Suprapubic skin (tissue), 4 donors: ENCODE measurements at regions not wholly inside any gene's neighbourhood (a gene's known extent, or its start where the extent isn't known, plus 50 kb on each side); places are given as distances from the start of the nearest gene placed in this dataset.

Experiments
- DNase-seq, 2 donors: peaks; one replicate each; pipeline ENCODE4 v3.0.0-alpha.2; 2019; ENCODE audit warnings: low spot score in 2 of 2
- H3K27ac ChIP-seq: fragments of 200-600 bp; sonication (generic); one replicate; pipeline ENCODE4 v1.5.1; 2019
- H3K27me3 ChIP-seq: fragments of 200-600 bp; sonication (generic); one replicate; pipeline ENCODE4 v1.5.1; 2019
- H3K36me3 ChIP-seq: fragments of 200-600 bp; sonication (generic); one replicate; pipeline ENCODE4 v1.5.1; 2019
- H3K4me1 ChIP-seq: fragments of 200-600 bp; sonication (generic); one replicate; pipeline ENCODE4 v1.5.1; 2019
- H3K4me3 ChIP-seq: fragments of 200-600 bp; sonication (generic); one replicate; pipeline ENCODE4 v1.5.1; 2019; ENCODE audit warnings: mild to moderate bottlenecking
- H3K9me3 ChIP-seq: fragments of 200-600 bp; sonication (generic); one replicate; pipeline ENCODE4 v1.5.1; 2019
- EP300 ChIP-seq: sonication (generic); formaldehyde crosslinking; IDR thresholded peaks from one replicate; pipeline ENCODE4 v1.6.1; 2017; ENCODE audit warnings: antibody characterized with exemption
- POLR2A ChIP-seq, 2 donors: fragments of 450-650 bp; IDR thresholded peaks; one replicate each; pipeline ENCODE4 v1.6.1; 2017; ENCODE audit warnings: antibody characterized with exemption in 2 of 2, mild to moderate bottlenecking in 2 of 2, moderate library complexity in 2 of 2
- POLR2AphosphoS5 ChIP-seq, 3 donors: sonication (generic); formaldehyde crosslinking; IDR thresholded peaks; one replicate each; pipeline ENCODE4 v1.6.1; 2017; ENCODE audit warnings: antibody characterized with exemption in 3 of 3
- WGBS: methylation state at CpG from one replicate; pipeline ENCODE4 v1.1.5; 2018; 5-methylcytosine and 5-hydroxymethylcytosine counted together
- TF ChIP-seq, protein P1 (sequence below), 2 donors: fragments of 200-600 bp in 1 of 2; fragments of 450-650 bp in 1 of 2; sonication (generic) in 1 of 2; IDR thresholded peaks; one replicate each; pipeline ENCODE4 v1.5.1; 2016 to 2019; ENCODE audit warnings: antibody characterized with exemption in 2 of 2, mild to moderate bottlenecking in 1 of 2, moderate library complexity in 1 of 2

DNA sequence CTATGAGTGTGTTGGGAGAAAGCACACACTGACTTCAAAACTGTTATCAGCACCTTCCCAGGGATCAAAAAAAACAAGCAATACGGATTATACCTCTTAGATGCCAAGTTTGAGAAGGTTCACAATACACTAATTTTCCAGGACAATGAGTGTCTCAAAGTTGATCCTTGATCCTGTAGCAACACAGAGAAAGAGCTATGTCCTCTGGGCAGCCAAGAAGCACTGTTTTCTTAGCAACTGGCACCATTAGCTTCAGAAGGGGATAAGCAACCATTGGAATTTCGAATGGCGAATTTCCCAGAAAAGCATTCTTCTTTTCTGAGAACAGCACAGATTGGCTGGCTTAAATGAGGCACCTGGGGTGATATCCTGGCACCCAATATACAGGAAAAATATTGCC is 270.3 kb upstream of the RORA start:
- no peaks in the 10 kb centered on the region for H3K9me3 ChIP-seq
- no peak overlapping the region for H3K27ac ChIP-seq
- H3K27me3 ChIP-seq = peaks cover 21% of the 10 kb centered on the region
- 54% methylated on average over 3 of the region's 3 CpGs for WGBS
- H3K4me3 ChIP-seq = no peak overlapping the region
- H3K36me3 ChIP-seq = no peaks in the 10 kb centered on the region
- no peak for DNase-seq
- no peaks in the 10 kb centered on the region for H3K4me1 ChIP-seq
- TF ChIP-seq POLR2AphosphoS5 (IDR thresholded peaks at IDR 0.05) = no peak
- TF ChIP-seq, protein P1, sequence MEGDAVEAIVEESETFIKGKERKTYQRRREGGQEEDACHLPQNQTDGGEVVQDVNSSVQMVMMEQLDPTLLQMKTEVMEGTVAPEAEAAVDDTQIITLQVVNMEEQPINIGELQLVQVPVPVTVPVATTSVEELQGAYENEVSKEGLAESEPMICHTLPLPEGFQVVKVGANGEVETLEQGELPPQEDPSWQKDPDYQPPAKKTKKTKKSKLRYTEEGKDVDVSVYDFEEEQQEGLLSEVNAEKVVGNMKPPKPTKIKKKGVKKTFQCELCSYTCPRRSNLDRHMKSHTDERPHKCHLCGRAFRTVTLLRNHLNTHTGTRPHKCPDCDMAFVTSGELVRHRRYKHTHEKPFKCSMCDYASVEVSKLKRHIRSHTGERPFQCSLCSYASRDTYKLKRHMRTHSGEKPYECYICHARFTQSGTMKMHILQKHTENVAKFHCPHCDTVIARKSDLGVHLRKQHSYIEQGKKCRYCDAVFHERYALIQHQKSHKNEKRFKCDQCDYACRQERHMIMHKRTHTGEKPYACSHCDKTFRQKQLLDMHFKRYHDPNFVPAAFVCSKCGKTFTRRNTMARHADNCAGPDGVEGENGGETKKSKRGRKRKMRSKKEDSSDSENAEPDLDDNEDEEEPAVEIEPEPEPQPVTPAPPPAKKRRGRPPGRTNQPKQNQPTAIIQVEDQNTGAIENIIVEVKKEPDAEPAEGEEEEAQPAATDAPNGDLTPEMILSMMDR (IDR thresholded peaks at IDR 0.05) = no peak
- TF ChIP-seq EP300 = no peak
- TF ChIP-seq POLR2A (IDR thresholded peaks at IDR 0.05) = no peak

DNA sequence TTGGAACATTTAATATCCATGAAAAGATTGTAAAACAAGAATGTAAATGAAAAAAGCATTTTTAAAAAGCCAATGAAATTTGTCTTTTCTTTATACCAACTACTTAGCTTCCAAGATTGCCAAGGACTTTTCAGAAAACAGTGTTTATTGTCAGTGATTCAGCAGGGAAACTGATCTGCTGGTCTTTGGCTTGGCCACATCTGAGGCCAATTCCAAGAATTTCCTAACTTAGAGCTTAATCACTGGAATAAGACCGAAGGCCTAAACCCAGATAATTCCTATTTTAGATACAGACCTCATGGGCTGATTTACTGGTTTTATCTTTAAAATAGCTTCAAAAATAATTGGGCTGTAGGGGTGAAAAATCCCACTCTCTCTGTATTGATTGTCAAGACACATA is 260.5 kb upstream of the RORA start:
- Histone ChIP-seq H3K36me3 (no peaks in the 10 kb centered on the region), H3K9me3 (no peaks in the 10 kb centered on the region), H3K4me1 (no peaks in the 10 kb centered on the region), H3K27ac (no peak overlapping the region), H3K4me3 (no peak overlapping the region), H3K27me3 (no peaks in the 10 kb centered on the region)
- DNase-seq = no peak
- TF ChIP-seq, protein P1 (IDR thresholded peaks at IDR 0.05) = no peak
- TF ChIP-seq POLR2A (IDR thresholded peaks at IDR 0.05) (no peak), EP300 (no peak), POLR2AphosphoS5 (IDR thresholded peaks at IDR 0.05) (no peak)
- 64% methylated on average over 1 of the region's 1 CpG for WGBS

DNA sequence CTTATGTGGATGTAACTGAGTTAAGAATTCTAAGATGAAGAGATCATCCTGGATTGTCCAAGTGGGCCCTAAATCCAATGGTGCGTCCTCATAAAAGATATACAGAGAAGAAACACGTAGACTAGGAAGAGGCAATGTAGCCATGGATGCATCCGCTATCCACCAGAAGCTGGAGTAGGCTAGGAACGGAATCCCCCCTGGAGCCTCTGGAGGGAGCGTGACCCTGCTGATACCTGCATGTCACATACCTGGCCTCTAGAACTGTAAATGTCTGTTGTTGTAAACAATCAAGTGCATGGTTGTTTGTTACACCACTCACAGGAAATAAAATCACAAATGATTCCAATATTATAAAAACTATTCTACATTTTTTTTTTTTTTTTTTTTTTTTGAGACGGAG is 254.5 kb upstream of the RORA start:
- no peaks in the 10 kb centered on the region for H3K4me1 ChIP-seq
- H3K36me3 ChIP-seq = no peaks in the 10 kb centered on the region
- no peaks in the 10 kb centered on the region for H3K9me3 ChIP-seq
- H3K27ac ChIP-seq = no peak overlapping the region
- TF ChIP-seq POLR2A (IDR thresholded peaks at IDR 0.05) = no peak
- TF ChIP-seq POLR2AphosphoS5 (IDR thresholded peaks at IDR 0.05) = no peak
- TF ChIP-seq, protein P1 (IDR thresholded peaks at IDR 0.05) = no peak
- TF ChIP-seq EP300 = no peak
- DNase-seq = no peak
- peaks cover 3% of the 10 kb centered on the region for H3K27me3 ChIP-seq
- H3K4me3 ChIP-seq = no peak overlapping the region
- WGBS = 96% methylated on average over 6 of the region's 6 CpGs

DNA sequence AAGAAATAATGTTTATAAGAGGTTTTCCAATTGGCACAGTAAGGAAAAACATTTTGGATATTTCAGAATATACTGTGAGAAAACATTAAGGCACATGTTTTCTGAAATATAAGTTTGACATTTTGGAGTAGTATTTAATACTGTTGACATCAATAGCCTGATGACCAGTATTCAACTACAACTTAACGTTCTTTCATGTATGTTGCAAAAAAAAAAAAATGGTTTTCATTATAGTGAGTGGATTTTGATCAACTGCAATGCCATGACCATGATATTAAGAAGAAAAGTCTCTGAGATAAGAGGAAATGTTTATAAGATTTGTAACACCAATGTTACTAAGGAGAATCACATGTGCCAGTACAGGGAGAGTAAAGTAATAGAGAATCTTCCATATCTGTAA is 252.8 kb upstream of the RORA start:
- DNase-seq = no peak
- TF ChIP-seq POLR2AphosphoS5 (IDR thresholded peaks at IDR 0.05) (no peak), EP300 (no peak), POLR2A (IDR thresholded peaks at IDR 0.05) (no peak)
- TF ChIP-seq, protein P1 (IDR thresholded peaks at IDR 0.05) = no peak
- Histone ChIP-seq H3K9me3 (no peaks in the 10 kb centered on the region), H3K27ac (no peak overlapping the region), H3K27me3 (peaks cover 3% of the 10 kb centered on the region), H3K4me1 (no peaks in the 10 kb centered on the region), H3K4me3 (no peak overlapping the region), H3K36me3 (no peaks in the 10 kb centered on the region)
- 69% methylated on average over 1 of the region's 1 CpG for WGBS

DNA sequence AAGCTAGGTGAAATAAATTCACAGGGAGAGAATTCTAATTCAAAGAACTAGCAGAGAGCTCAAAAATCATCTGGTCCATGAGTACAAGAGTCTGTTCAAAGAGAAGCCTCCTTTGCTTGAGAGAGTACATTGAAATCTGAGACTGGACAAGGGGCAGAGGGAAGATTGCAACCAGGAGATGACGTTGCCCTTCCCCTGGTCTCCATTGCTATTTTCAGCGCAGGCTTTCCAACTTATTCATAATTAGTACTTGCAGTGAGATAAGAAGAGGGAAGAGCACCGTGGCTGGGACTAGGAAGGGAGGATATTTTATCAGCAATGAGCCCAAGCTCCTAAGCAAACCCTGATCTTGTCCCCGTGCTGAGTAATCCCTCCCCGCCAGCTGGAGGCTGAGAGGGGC is 251.8 kb upstream of the RORA start:
- DNase-seq = no peak
- peaks cover 3% of the 10 kb centered on the region for H3K27me3 ChIP-seq
- no peaks in the 10 kb centered on the region for H3K9me3 ChIP-seq
- 73% methylated on average over 5 of the region's 5 CpGs for WGBS
- no peak overlapping the region for H3K4me3 ChIP-seq
- H3K27ac ChIP-seq = no peak overlapping the region
- H3K36me3 ChIP-seq = no peaks in the 10 kb centered on the region
- no peaks in the 10 kb centered on the region for H3K4me1 ChIP-seq
- TF ChIP-seq POLR2AphosphoS5 (IDR thresholded peaks at IDR 0.05) (no peak), POLR2A (IDR thresholded peaks at IDR 0.05) (no peak), EP300 (no peak)
- TF ChIP-seq, protein P1 (IDR thresholded peaks at IDR 0.05) = no peak
